ENCODE measurements at regions not wholly inside any gene's neighbourhood (a gene's known extent, or its start where the extent isn't known, plus 50 kb on each side); places are given as distances from the start of the nearest gene placed in this dataset.

- no peak for TF ChIP-seq ZNF462 (CRISPR knock-in tag; IDR thresholded peaks at IDR 0.05)
- TF ChIP-seq NANOG (IDR thresholded peaks at IDR 0.05; ENCODE audit: borderline replicate concordance): no peak
- TF ChIP-seq, protein P1, sequence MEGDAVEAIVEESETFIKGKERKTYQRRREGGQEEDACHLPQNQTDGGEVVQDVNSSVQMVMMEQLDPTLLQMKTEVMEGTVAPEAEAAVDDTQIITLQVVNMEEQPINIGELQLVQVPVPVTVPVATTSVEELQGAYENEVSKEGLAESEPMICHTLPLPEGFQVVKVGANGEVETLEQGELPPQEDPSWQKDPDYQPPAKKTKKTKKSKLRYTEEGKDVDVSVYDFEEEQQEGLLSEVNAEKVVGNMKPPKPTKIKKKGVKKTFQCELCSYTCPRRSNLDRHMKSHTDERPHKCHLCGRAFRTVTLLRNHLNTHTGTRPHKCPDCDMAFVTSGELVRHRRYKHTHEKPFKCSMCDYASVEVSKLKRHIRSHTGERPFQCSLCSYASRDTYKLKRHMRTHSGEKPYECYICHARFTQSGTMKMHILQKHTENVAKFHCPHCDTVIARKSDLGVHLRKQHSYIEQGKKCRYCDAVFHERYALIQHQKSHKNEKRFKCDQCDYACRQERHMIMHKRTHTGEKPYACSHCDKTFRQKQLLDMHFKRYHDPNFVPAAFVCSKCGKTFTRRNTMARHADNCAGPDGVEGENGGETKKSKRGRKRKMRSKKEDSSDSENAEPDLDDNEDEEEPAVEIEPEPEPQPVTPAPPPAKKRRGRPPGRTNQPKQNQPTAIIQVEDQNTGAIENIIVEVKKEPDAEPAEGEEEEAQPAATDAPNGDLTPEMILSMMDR (conservative IDR thresholded peaks at IDR 0.05; ENCODE audit: low read depth in 2 of 2): no peak
- no peak for TF ChIP-seq EZH2phosphoT487 (IDR thresholded peaks at IDR 0.05; ENCODE audit: unreplicated experiment)
These were observed 130.8 kb upstream of the CHD6 start (continued) for GRCh38 chr20:41748756-41749582.

DNA sequence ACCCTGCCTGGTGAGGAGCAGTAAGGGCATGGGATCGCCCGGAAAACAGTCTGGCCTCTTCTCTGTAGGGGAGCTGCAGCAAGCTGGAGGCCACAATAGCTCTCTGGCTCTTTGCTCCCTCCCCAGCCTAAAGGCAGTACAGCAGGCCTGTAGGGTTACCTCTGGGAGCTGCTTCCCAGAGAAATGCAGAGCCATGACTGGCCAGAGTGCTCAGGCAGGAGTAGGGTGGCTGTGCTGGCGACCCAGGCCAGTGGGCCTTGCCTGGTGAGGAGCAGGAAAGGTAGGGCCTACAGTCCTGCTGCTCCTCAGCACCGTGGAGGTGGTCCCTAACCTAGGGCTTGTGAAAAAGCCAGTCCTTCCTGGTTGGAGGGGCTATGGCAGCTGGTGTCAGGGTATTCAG lies 129.9 kb upstream of the CHD6 start:
- Histone ChIP-seq H3F3A (replicated peaks; ENCODE audit: low read depth) (no peaks in the 10 kb centered on the region), H2AFZ (no peak overlapping the region), H4K20me1 (replicated peaks; ENCODE audit: insufficient read depth) (no peaks in the 10 kb centered on the region), H3K4me1 (ENCODE audit: insufficient read depth) (no peaks in the 10 kb centered on the region), H3K9me2 (ENCODE audit: insufficient read depth) (no peaks in the 10 kb centered on the region), H3K27ac (ENCODE audit: low read depth) (no peak overlapping the region), H3K36me3 (ENCODE audit: insufficient read depth) (no peaks in the 10 kb centered on the region), H3K27me3 (ENCODE audit: insufficient read depth) (no peaks in the 10 kb centered on the region), H3K4me2 (no peak overlapping the region), H3K4me3 (no peak overlapping the region), H3K79me2 (replicated peaks; ENCODE audit: insufficient read depth) (no peaks in the 10 kb centered on the region)
- Mint-ChIP-seq H3K27me3 (ENCODE audit: insufficient read depth, low read depth, poor library complexity) (peaks cover 4% of the 10 kb centered on the region), H3K36me3 (ENCODE audit: low read depth) (peaks cover 18% of the 10 kb centered on the region), H3K9me3 (peaks cover 90% of the 10 kb centered on the region), H3K27ac (no peak overlapping the region), H3K4me1 (no peaks in the 10 kb centered on the region), H3K4me3 (no peak overlapping the region)
- ATAC-seq (no peak), DNase-seq (ENCODE audit: low spot score) (no peak)
- TF ChIP-seq ZNF331 (CRISPR knock-in tag; IDR thresholded peaks at IDR 0.05; ENCODE audit: low read depth) (no peak), EZH2 (IDR thresholded peaks at IDR 0.05; ENCODE audit: low read depth, unreplicated experiment) (no peak), REST (IDR thresholded peaks at IDR 0.05; ENCODE audit: unreplicated experiment) (no peak), CREB1 (CRISPR knock-in tag; IDR thresholded peaks at IDR 0.05; ENCODE audit: low read depth) (no peak)
- TF ChIP-seq, protein P1 (conservative IDR thresholded peaks at IDR 0.05; ENCODE audit: low read depth in 2 of 2): no peak
